ENCODE measurements at regions not wholly inside any gene's neighbourhood (a gene's known extent, or its start where the extent isn't known, plus 50 kb on each side); places are given as distances from the start of the nearest gene placed in this dataset.

DNA sequence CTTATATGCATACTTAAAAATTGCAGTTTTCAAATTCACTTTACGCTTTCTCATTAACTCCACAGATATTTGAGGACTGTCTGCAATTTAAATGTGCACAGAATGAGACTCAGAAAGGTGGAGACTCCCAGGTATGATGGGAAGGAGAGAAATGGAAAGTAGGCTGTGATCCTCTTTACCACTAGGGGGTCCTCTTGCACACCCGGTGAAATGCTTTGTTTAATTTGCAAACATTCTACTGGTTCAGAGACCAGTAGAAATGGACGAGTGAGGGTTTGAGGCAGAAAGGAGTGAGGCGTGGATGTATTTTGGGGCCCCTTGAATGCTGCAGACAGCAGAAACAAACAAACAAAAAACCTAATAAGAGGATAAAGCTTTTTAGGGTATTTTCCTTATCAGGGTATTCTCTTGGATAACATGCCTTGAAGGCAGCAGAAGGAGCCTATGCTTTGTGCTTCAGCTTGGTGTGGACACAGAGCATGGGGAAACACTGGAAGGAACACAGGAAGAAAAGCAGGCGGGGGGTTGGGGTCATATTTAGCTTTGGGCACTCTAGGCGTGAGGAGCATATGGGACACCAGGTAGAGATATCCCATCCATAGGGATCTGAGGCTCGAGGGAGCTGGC is 410.1 kb downstream of the DMRT2 start:
- TF ChIP-seq POLR2AphosphoS5 (IDR thresholded peaks at IDR 0.05), result no peak
- TF ChIP-seq, protein P1, sequence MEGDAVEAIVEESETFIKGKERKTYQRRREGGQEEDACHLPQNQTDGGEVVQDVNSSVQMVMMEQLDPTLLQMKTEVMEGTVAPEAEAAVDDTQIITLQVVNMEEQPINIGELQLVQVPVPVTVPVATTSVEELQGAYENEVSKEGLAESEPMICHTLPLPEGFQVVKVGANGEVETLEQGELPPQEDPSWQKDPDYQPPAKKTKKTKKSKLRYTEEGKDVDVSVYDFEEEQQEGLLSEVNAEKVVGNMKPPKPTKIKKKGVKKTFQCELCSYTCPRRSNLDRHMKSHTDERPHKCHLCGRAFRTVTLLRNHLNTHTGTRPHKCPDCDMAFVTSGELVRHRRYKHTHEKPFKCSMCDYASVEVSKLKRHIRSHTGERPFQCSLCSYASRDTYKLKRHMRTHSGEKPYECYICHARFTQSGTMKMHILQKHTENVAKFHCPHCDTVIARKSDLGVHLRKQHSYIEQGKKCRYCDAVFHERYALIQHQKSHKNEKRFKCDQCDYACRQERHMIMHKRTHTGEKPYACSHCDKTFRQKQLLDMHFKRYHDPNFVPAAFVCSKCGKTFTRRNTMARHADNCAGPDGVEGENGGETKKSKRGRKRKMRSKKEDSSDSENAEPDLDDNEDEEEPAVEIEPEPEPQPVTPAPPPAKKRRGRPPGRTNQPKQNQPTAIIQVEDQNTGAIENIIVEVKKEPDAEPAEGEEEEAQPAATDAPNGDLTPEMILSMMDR (IDR thresholded peaks at IDR 0.05), result peak in 1 of 2 donors; percentile 41

Data from suprapubic skin (tissue), 3 donors.